ENCODE measurements at regions not wholly inside any gene's neighbourhood (a gene's known extent, or its start where the extent isn't known, plus 50 kb on each side); places are given as distances from the start of the nearest gene placed in this dataset.

DNA sequence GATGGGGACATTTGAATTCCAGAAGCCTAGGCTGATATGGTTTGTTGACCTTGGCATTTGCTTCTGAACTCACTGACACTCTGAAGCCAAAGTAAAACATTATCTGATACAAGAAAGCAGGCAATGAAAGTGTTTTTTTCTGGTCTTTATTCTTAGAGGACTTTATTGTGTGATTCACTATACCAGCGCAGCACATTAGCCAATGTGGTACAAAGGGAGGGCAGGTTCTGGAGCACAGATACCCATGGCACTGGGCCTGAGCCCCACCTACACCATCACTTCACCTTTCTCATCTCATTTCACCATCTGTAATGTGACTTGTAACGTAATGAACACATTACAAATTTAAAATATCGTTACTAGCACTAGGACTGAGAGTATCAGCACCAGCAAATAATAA, 89.7 kb upstream of the ZNF366 start:
- TF ChIP-seq, protein P1, sequence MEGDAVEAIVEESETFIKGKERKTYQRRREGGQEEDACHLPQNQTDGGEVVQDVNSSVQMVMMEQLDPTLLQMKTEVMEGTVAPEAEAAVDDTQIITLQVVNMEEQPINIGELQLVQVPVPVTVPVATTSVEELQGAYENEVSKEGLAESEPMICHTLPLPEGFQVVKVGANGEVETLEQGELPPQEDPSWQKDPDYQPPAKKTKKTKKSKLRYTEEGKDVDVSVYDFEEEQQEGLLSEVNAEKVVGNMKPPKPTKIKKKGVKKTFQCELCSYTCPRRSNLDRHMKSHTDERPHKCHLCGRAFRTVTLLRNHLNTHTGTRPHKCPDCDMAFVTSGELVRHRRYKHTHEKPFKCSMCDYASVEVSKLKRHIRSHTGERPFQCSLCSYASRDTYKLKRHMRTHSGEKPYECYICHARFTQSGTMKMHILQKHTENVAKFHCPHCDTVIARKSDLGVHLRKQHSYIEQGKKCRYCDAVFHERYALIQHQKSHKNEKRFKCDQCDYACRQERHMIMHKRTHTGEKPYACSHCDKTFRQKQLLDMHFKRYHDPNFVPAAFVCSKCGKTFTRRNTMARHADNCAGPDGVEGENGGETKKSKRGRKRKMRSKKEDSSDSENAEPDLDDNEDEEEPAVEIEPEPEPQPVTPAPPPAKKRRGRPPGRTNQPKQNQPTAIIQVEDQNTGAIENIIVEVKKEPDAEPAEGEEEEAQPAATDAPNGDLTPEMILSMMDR (conservative IDR thresholded peaks at IDR 0.05; ENCODE audit: low read depth, low read length), result no peak
- Histone ChIP-seq H3K4me3 (IDR thresholded peaks at IDR 0.05; ENCODE audit: insufficient read depth, low read depth, low read length) (no peak overlapping the region), H3K9ac (no peak overlapping the region)

DNA sequence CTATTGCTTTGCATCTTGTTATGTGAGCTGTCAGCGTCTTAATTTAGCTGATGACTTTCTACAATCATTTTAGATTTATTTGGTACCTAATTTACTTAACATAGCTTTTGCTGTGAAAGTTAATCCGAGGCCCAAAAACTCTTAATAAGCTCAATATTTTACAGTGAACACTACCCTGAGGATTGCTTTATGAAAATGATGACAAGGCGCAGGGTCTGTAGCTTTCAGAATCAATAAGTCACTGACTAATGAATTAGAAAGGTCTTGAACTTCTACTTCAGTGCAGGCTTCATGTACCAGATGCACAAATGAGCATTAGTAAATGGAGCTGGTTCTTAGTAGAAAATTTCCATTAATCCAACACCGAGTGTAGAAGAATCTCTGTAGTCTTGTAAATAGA, 81.4 kb upstream of the ZNF366 start:
- peaks cover 14% of the 10 kb centered on the region for H3K4me1 ChIP-seq (ENCODE audit: low read depth, poor library complexity, severe bottlenecking)
- H3K79me2 ChIP-seq (ENCODE audit: insufficient read depth, low read depth), result no peaks in the 10 kb centered on the region
- H4K20me1 ChIP-seq (ENCODE audit: insufficient read depth), result no peaks in the 10 kb centered on the region
- no peaks in the 10 kb centered on the region for H3K27me3 ChIP-seq (ENCODE audit: insufficient read depth, low read depth)
- H3K9ac ChIP-seq, result no peak overlapping the region
- H3K27ac ChIP-seq, result no peak overlapping the region
- H3K4me2 ChIP-seq, result no peak overlapping the region
- no peak overlapping the region for H2AFZ ChIP-seq (ENCODE audit: low read depth)
- no peaks in the 10 kb centered on the region for H3K36me3 ChIP-seq (ENCODE audit: insufficient read depth)
- TF ChIP-seq, protein P1 (conservative IDR thresholded peaks at IDR 0.05; ENCODE audit: low read depth, low read length), result no peak
- H3K4me3 ChIP-seq (IDR thresholded peaks at IDR 0.05; ENCODE audit: insufficient read depth, low read depth, low read length), result no peak overlapping the region

More for the DNA sequence above, 89.7 kb upstream of the ZNF366 start:
- Histone ChIP-seq H4K20me1 (ENCODE audit: insufficient read depth) (no peaks in the 10 kb centered on the region), H3K4me1 (ENCODE audit: low read depth, poor library complexity, severe bottlenecking) (no peaks in the 10 kb centered on the region), H3K27ac (no peak overlapping the region), H3K27me3 (ENCODE audit: insufficient read depth, low read depth) (no peaks in the 10 kb centered on the region), H3K36me3 (ENCODE audit: insufficient read depth) (no peaks in the 10 kb centered on the region), H2AFZ (ENCODE audit: low read depth) (no peak overlapping the region), H3K4me2 (no peak overlapping the region), H3K79me2 (ENCODE audit: insufficient read depth, low read depth) (no peaks in the 10 kb centered on the region)

DNA sequence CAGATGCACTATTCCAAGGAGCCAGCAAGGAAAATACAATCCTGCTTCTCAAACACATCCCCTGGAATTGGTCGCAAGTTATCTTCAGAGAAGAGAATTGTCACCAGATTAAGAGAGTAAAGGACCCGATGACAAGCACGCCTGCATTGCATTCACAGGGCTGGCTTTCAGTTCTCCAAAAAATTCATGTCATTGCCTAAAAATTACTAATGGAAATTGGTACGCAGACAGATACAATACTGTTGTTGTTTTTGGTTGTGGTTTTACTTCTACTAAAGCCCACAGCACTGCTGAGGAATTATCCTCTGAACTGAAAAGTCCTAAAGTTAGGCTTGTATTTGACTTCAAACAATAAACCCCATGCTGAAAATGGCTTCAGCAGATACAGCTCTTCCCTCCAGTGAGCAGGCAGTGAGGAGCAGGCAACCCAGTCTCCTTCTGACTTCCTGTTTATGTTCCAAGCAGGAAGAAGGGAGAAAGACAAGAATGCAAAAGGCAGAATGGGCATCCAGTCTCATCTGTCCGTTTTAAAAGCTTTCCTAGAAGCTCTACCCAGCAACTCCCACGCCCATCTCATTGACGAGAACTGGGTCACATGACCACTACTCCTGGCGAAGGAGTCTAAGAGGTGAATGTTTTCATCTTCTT, 80.6 kb upstream of the ZNF366 start:
- Histone ChIP-seq H3K36me3 (ENCODE audit: insufficient read depth) (no peaks in the 10 kb centered on the region), H4K20me1 (ENCODE audit: insufficient read depth) (no peaks in the 10 kb centered on the region), H3K27ac (no peak overlapping the region), H2AFZ (ENCODE audit: low read depth) (no peak overlapping the region), H3K4me2 (no peak overlapping the region), H3K4me1 (ENCODE audit: low read depth, poor library complexity, severe bottlenecking) (peaks cover 16% of the 10 kb centered on the region), H3K27me3 (ENCODE audit: insufficient read depth, low read depth) (no peaks in the 10 kb centered on the region), H3K9ac (no peak overlapping the region), H3K4me3 (IDR thresholded peaks at IDR 0.05; ENCODE audit: insufficient read depth, low read depth, low read length) (no peak overlapping the region), H3K79me2 (ENCODE audit: insufficient read depth, low read depth) (no peaks in the 10 kb centered on the region)
- TF ChIP-seq, protein P1 (conservative IDR thresholded peaks at IDR 0.05; ENCODE audit: low read depth, low read length), result no peak

DNA sequence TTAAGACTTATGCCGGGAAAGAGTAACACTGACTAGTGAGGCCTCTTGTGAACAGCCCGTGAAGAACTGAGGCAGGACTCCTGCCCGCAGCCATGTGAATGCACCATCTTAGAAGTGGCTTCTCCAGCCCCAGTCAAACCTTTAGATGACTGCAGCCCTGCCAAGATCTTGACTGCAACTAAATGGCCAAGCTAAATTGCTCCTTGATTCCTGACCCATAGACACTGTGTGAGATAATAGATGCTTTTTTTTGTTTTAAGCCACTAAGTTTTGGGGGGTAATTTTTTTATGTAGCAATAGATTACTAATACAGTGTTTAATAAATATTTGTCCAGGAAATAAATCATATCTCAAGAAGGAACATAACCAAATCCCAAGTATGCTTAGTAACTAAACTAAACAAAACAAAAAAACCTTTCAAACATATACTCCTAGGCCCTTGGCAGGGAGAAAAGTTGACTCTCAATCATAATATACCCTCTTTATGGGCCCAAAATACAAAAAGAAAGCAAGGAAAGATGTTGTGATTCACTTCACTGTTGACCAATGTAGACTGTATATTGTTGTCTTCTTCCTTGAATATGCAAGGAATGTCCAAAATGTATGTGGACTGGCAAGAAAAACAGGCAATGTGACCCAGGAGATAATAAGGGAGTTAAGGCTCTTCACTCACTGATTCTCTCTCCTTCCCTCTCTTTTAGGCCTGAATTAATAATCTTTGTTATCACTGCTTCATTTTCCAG, 79.7 kb upstream of the ZNF366 start:
- Histone ChIP-seq H4K20me1 (ENCODE audit: insufficient read depth) (no peaks in the 10 kb centered on the region), H2AFZ (ENCODE audit: low read depth) (no peak overlapping the region), H3K27ac (no peak overlapping the region), H3K36me3 (ENCODE audit: insufficient read depth) (no peaks in the 10 kb centered on the region), H3K79me2 (ENCODE audit: insufficient read depth, low read depth) (no peaks in the 10 kb centered on the region), H3K4me3 (IDR thresholded peaks at IDR 0.05; ENCODE audit: insufficient read depth, low read depth, low read length) (no peak overlapping the region), H3K4me2 (no peak overlapping the region), H3K27me3 (ENCODE audit: insufficient read depth, low read depth) (no peaks in the 10 kb centered on the region), H3K4me1 (ENCODE audit: low read depth, poor library complexity, severe bottlenecking) (peaks cover 16% of the 10 kb centered on the region), H3K9ac (no peak overlapping the region)
- TF ChIP-seq, protein P1 (conservative IDR thresholded peaks at IDR 0.05; ENCODE audit: low read depth, low read length), result no peak
